AG10803 (cell line): ENCODE measurements at regions not wholly inside any gene's neighbourhood (a gene's known extent, or its start where the extent isn't known, plus 50 kb on each side); places are given as distances from the start of the nearest gene placed in this dataset.

Experiments used
- DNase-seq: peaks from one replicate; pipeline ENCODE4 v3.0.0; 2010; ENCODE audit warnings: low read depth
- H3K4me3 ChIP-seq: 2 replicates; pipeline ENCODE4 v1.5.1; 2011; ENCODE audit warnings: mild to moderate bottlenecking, low read length, control low read depth
- CTCF ChIP-seq: conservative IDR thresholded peaks from 2 replicates; pipeline ENCODE4 v1.5.1; 2011; ENCODE audit warnings: mild to moderate bottlenecking, low read length, control low read depth, inconsistent platforms

GRCh38 chr1:86231076-86231475, 74.5 kb upstream of the COL24A1 start:
- DNase-seq, result peak; percentile 38
- TF ChIP-seq CTCF, result no peak
- H3K4me3 ChIP-seq, result no peak overlapping the region

- H3K4me3 ChIP-seq, result no peak overlapping the region
- no peak for DNase-seq
- TF ChIP-seq CTCF, result no peak
Measured at GRCh38 chr1:86229405-86229975, 72.9 kb upstream of the COL24A1 start.

- H3K4me3 ChIP-seq, result no peak overlapping the region
- TF ChIP-seq CTCF, result no peak
- no peak for DNase-seq
Measured at GRCh38 chr1:86228546-86228945, 72.0 kb upstream of the COL24A1 start.

GRCh38 chr1:86227026-86227425, 70.5 kb upstream of the COL24A1 start:
- TF ChIP-seq CTCF, result no peak
- peak; percentile 29 for DNase-seq
- no peak overlapping the region for H3K4me3 ChIP-seq

GRCh38 chr1:86226204-86226603, 69.6 kb upstream of the COL24A1 start:
- DNase-seq, result no peak
- no peak for TF ChIP-seq CTCF
- no peak overlapping the region for H3K4me3 ChIP-seq

- no peak for DNase-seq
- H3K4me3 ChIP-seq, result no peak overlapping the region
- TF ChIP-seq CTCF, result no peak
Measured at GRCh38 chr1:86224651-86225310, 68.2 kb upstream of the COL24A1 start.

GRCh38 chr1:86218859-86219258, 62.3 kb upstream of the COL24A1 start:
- no peak for DNase-seq
- no peak for TF ChIP-seq CTCF
- no peak overlapping the region for H3K4me3 ChIP-seq
